Mesendoderm (in vitro differentiated cells): ENCODE measurements at regions not wholly inside any gene's neighbourhood (a gene's known extent, or its start where the extent isn't known, plus 50 kb on each side); places are given as distances from the start of the nearest gene placed in this dataset.

Source experiments
- DNase-seq: peaks from one replicate; pipeline ENCODE4 v3.0.0; 2013
- H2AK5ac ChIP-seq: 2 replicates; pipeline ENCODE4 v1.6.1; 2013; ENCODE audit warnings: low read length, inconsistent platforms
- H2BK120ac ChIP-seq: 2 replicates; pipeline ENCODE4 v1.6.1; 2013; ENCODE audit warnings: low read depth, mild to moderate bottlenecking, low read length, moderate library complexity, mixed read lengths
- H2BK15ac ChIP-seq: replicated peaks from 2 replicates; pipeline ENCODE4 v1.6.1; 2013; ENCODE audit warnings: low read depth, mild to moderate bottlenecking, moderate library complexity
- H2BK5ac ChIP-seq: 2 replicates; pipeline ENCODE4 v1.6.1; 2013; ENCODE audit warnings: low read length, inconsistent platforms
- H3K18ac ChIP-seq: 2 replicates; pipeline ENCODE4 v1.6.1; 2013; ENCODE audit warnings: mild to moderate bottlenecking, low read length, mixed read lengths
- H3K23ac ChIP-seq: one replicate; pipeline ENCODE4 v1.6.1; 2013; ENCODE audit warnings: low read length
- H3K27ac ChIP-seq: 2 replicates; pipeline ENCODE4 v1.5.1; 2013; ENCODE audit warnings: low read depth, mild to moderate bottlenecking, inconsistent platforms, low read length, moderate library complexity
- H3K27me3 ChIP-seq: 2 replicates; pipeline ENCODE4 v1.6.1; 2013; ENCODE audit warnings: low read length, control low read depth, mild to moderate bottlenecking, inconsistent platforms; ENCODE audit not compliant: insufficient read depth, poor library complexity
- H3K36me3 ChIP-seq: 2 replicates; pipeline ENCODE4 v1.6.1; 2013; ENCODE audit warnings: low read length, inconsistent platforms; ENCODE audit not compliant: control insufficient read depth, insufficient read depth
- H3K4ac ChIP-seq: one replicate; pipeline ENCODE4 v1.6.1; 2013; ENCODE audit warnings: low read depth, mild to moderate bottlenecking, low read length, moderate library complexity
- H3K4me1 ChIP-seq: 2 replicates; pipeline ENCODE4 v1.6.1; 2013; ENCODE audit warnings: low read depth, low read length, inconsistent platforms; ENCODE audit not compliant: control insufficient read depth
- H3K4me2 ChIP-seq: 2 replicates; pipeline ENCODE4 v1.6.1; 2013; ENCODE audit warnings: low read length
- H3K4me3 ChIP-seq: 2 replicates; pipeline ENCODE4 v1.5.1; 2013; ENCODE audit warnings: mild to moderate bottlenecking, low read length
- H3K56ac ChIP-seq: one replicate; pipeline ENCODE4 v1.6.1; 2013; ENCODE audit warnings: low read length
- H3K79me1 ChIP-seq: 2 replicates; pipeline ENCODE4 v1.6.1; 2013; ENCODE audit warnings: low read length, inconsistent platforms
- H3K79me2 ChIP-seq: 2 replicates; pipeline ENCODE4 v1.6.1; 2013; ENCODE audit warnings: mild to moderate bottlenecking, low read length; ENCODE audit not compliant: control insufficient read depth, insufficient read depth
- H3K9ac ChIP-seq: 2 replicates; pipeline ENCODE4 v1.6.1; 2013; ENCODE audit warnings: low read length, inconsistent platforms
- H4K5ac ChIP-seq: one replicate; pipeline ENCODE4 v1.6.1; 2013; ENCODE audit warnings: low read length
- H4K8ac ChIP-seq: one replicate; pipeline ENCODE4 v1.6.1; 2013; ENCODE audit warnings: low read depth, mild to moderate bottlenecking, control low read depth, low read length, moderate library complexity
- WGBS: extraction: QIAGEN DNeasy Blood & Tissue Kit; methylation state at CpG from one replicate; pipeline ENCODE4 v1.1.7; 2013; ENCODE audit warnings: low lambda C conversion rate, missing lambda C conversion rate; ENCODE audit not compliant: insufficient coverage; ENCODE audit errors: extremely low coverage; 5-methylcytosine and 5-hydroxymethylcytosine counted together

DNA sequence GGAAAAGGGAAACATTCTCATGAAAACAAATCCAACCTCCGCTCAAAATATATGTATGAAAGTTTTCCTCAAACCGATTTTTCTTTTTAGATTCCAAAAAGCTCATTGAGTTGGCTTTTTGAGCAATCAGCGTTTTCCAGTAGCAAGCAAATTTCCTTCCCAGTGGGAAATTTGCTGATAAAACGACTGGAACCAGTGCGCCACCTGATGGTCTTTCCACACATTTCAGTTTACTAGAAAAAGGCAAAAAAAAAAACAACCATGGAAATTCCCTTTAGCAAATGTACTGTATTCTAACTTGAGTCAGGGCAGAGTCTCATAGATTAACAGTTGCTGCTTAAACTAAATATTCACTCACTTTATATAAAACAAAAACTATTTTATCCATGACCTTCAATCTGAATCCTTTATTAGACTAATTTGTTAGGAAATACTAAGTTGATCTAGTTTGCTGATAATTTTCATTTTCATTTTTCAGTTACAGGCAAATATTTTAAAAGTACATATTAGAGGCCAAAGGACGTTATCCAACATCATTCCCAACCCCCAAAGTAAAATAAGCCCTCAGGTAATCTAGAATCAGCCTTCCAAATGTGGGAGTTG lies 271.5 kb downstream of the FOXA2 start:
- Histone ChIP-seq H4K8ac (no peak overlapping the region), H3K4me2 (no peak overlapping the region), H3K27ac (no peak overlapping the region), H3K4me3 (no peak overlapping the region), H3K79me1 (no peaks in the 10 kb centered on the region), H3K9ac (no peak overlapping the region), H2BK5ac (no peak overlapping the region), H3K4me1 (no peaks in the 10 kb centered on the region), H3K27me3 (no peaks in the 10 kb centered on the region), H2AK5ac (no peak overlapping the region), H3K36me3 (no peaks in the 10 kb centered on the region), H3K4ac (no peak overlapping the region), H2BK120ac (no peak overlapping the region), H3K23ac (no peak overlapping the region), H3K79me2 (no peaks in the 10 kb centered on the region), H2BK15ac (no peak overlapping the region), H3K18ac (no peak overlapping the region), H4K5ac (no peak overlapping the region), H3K56ac (no peak overlapping the region)
- no CpG with 5 or more reads among the region's 6 CpGs for WGBS
- peak; percentile 61 for DNase-seq

DNA sequence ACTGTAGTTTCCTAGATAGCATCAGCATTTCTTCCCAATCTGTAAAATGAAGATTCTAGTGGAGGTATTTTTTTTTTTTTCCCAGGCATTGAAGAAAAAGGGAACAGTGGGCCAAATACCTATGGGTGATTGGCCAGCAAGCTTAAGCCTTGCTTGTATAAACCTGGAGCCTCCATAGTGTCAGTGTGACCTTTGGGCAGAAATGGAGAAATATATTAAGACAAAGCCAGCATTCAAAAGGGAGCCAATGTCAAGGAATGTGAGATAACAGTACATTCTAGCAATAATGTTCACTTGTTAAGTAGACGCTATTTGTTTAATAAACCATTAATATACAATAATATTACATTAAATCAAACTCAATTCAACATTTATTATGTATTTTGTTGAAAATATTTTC lies 275.4 kb downstream of the FOXA2 start:
- Histone ChIP-seq H3K79me2 (no peaks in the 10 kb centered on the region), H2BK15ac (no peak overlapping the region), H3K4ac (no peak overlapping the region), H3K23ac (no peak overlapping the region), H3K36me3 (no peaks in the 10 kb centered on the region), H3K4me1 (no peaks in the 10 kb centered on the region), H3K79me1 (no peaks in the 10 kb centered on the region), H4K5ac (no peak overlapping the region), H3K18ac (no peak overlapping the region), H2BK5ac (no peak overlapping the region), H2AK5ac (no peak overlapping the region), H3K27ac (no peak overlapping the region), H3K4me3 (no peak overlapping the region), H3K4me2 (no peak overlapping the region), H2BK120ac (no peak overlapping the region), H3K27me3 (no peaks in the 10 kb centered on the region), H4K8ac (no peak overlapping the region), H3K9ac (no peak overlapping the region), H3K56ac (no peak overlapping the region)
- no peak for DNase-seq
- no CpG with 5 or more reads among the region's 1 CpG for WGBS

DNA sequence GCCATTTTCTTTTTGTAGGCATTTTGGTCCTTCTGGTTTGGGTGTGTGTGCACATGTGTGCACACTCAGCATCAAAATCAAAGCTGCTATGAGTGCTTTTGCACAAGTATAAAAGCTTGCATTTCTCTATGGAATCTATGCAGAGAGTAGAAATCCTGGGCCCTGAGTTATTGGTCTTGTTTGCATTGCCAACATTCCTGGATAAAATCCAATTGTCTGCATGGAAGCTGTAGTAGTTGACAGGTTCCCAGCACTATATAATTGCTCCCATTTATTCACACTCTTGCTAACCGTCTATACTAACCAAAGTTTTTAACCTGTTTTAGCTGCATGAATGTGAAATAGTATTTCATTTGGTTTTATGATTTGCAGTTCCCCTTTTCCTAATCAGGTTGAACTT lies 277.0 kb downstream of the FOXA2 start:
- no peaks in the 10 kb centered on the region for H3K27me3 ChIP-seq
- no peak overlapping the region for H3K27ac ChIP-seq
- H3K18ac ChIP-seq, result no peak overlapping the region
- no peak overlapping the region for H2BK120ac ChIP-seq
- no peak overlapping the region for H3K4ac ChIP-seq
- H2BK5ac ChIP-seq, result no peak overlapping the region
- no peak overlapping the region for H2AK5ac ChIP-seq
- no peaks in the 10 kb centered on the region for H3K79me2 ChIP-seq
- no peaks in the 10 kb centered on the region for H3K79me1 ChIP-seq
- no peak overlapping the region for H3K23ac ChIP-seq
- no peak for DNase-seq
- H3K4me2 ChIP-seq, result no peak overlapping the region
- no peaks in the 10 kb centered on the region for H3K36me3 ChIP-seq
- no peak overlapping the region for H2BK15ac ChIP-seq
- WGBS, result no CpG with 5 or more reads among the region's 1 CpG
- H4K8ac ChIP-seq, result no peak overlapping the region
- H3K4me1 ChIP-seq, result no peaks in the 10 kb centered on the region
- no peak overlapping the region for H3K4me3 ChIP-seq
- H3K9ac ChIP-seq, result no peak overlapping the region
- H3K56ac ChIP-seq, result no peak overlapping the region
- H4K5ac ChIP-seq, result no peak overlapping the region

DNA sequence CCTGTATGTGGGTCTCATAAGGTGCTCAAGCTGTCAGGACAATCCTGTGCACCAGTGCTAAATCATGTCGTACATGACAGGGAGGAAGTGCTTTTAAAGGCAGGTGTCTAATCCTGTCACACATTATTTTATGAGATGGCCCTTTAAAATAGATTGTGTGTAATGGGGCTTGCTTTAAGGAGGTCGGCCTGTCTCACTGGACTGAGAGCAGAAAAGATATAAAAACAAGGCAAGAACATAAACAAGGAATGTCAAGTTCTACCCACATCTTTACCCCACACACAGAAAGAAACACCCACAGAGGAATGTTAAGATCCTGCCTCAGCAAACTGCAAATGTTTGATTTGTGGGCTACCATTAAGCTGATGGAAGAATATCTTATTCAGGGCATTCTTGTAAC lies 279.0 kb downstream of the FOXA2 start:
- H2BK5ac ChIP-seq, result no peak overlapping the region
- H3K23ac ChIP-seq, result no peak overlapping the region
- WGBS, result no CpG with 5 or more reads among the region's 2 CpGs
- no peak overlapping the region for H3K27ac ChIP-seq
- no peaks in the 10 kb centered on the region for H3K36me3 ChIP-seq
- H3K56ac ChIP-seq, result no peak overlapping the region
- no peak overlapping the region for H3K9ac ChIP-seq
- no peak overlapping the region for H2AK5ac ChIP-seq
- no peaks in the 10 kb centered on the region for H3K27me3 ChIP-seq
- no peak for DNase-seq
- no peaks in the 10 kb centered on the region for H3K79me2 ChIP-seq
- H3K4ac ChIP-seq, result no peak overlapping the region
- H3K4me1 ChIP-seq, result no peaks in the 10 kb centered on the region
- H4K5ac ChIP-seq, result no peak overlapping the region
- H3K4me3 ChIP-seq, result no peak overlapping the region
- H2BK15ac ChIP-seq, result no peak overlapping the region
- no peak overlapping the region for H2BK120ac ChIP-seq
- no peak overlapping the region for H3K18ac ChIP-seq
- no peaks in the 10 kb centered on the region for H3K79me1 ChIP-seq
- no peak overlapping the region for H3K4me2 ChIP-seq
- no peak overlapping the region for H4K8ac ChIP-seq

DNA sequence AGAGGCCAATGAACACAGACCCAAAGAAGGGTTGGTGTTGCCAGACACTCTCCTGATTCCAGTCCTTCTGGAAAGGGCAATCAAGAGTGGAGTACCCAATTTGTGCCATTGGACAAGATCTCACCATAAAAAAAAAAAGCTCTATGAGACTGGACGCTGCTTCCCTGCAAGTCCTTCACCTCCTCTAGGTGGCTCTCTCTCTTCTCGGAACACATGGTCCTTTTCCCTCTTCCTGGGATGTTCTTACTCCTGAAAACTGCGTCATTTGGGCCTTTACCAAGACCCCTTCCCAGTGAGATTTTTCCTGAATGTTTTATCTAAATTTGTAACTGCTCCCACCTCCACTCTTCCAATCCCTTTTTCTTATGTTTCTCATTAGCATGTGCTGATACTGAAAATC lies 280.8 kb downstream of the FOXA2 start:
- H3K23ac ChIP-seq, result no peak overlapping the region
- no CpG with 5 or more reads among the region's 3 CpGs for WGBS
- H3K27ac ChIP-seq, result no peak overlapping the region
- H3K79me2 ChIP-seq, result no peaks in the 10 kb centered on the region
- no peaks in the 10 kb centered on the region for H3K36me3 ChIP-seq
- no peak overlapping the region for H3K4ac ChIP-seq
- H3K4me2 ChIP-seq, result no peak overlapping the region
- H2BK120ac ChIP-seq, result no peak overlapping the region
- no peaks in the 10 kb centered on the region for H3K27me3 ChIP-seq
- no peak overlapping the region for H4K5ac ChIP-seq
- no peaks in the 10 kb centered on the region for H3K79me1 ChIP-seq
- no peak overlapping the region for H3K9ac ChIP-seq
- no peak overlapping the region for H2AK5ac ChIP-seq
- H3K18ac ChIP-seq, result no peak overlapping the region
- no peak overlapping the region for H2BK5ac ChIP-seq
- peak; percentile 48 for DNase-seq
- H4K8ac ChIP-seq, result no peak overlapping the region
- no peaks in the 10 kb centered on the region for H3K4me1 ChIP-seq
- H3K56ac ChIP-seq, result no peak overlapping the region
- H2BK15ac ChIP-seq, result no peak overlapping the region
- H3K4me3 ChIP-seq, result no peak overlapping the region

DNA sequence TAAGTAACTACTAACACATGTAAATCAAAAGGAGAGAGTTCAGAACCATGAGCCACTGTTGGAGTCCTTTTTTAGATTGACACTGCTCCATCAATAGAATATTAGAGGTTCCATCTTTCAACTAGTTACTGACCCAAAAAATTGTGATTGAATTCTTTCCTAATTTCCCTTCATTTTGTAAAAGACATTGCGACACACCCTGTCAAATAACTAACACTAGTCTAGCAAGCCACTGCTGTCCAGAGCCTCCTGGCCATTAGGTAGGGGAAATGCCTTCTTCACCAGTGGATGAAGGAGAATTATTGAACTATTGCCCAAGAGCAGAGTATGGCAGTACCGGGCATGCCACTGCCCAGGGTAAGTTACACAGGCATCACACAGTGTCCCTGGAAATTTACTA lies 282.3 kb downstream of the FOXA2 start:
- WGBS, result no CpG with 5 or more reads among the region's 2 CpGs

More for the DNA sequence above, 282.3 kb downstream of the FOXA2 start:
- Histone ChIP-seq H3K23ac (no peak overlapping the region), H3K36me3 (no peaks in the 10 kb centered on the region), H2BK120ac (no peak overlapping the region), H3K79me2 (no peaks in the 10 kb centered on the region), H3K4me3 (no peak overlapping the region), H3K18ac (no peak overlapping the region), H3K4me1 (no peaks in the 10 kb centered on the region), H3K27me3 (no peaks in the 10 kb centered on the region), H3K27ac (no peak overlapping the region), H3K56ac (no peak overlapping the region), H4K8ac (no peak overlapping the region), H2AK5ac (no peak overlapping the region), H2BK15ac (no peak overlapping the region), H3K9ac (no peak overlapping the region), H2BK5ac (no peak overlapping the region), H4K5ac (no peak overlapping the region), H3K4me2 (no peak overlapping the region), H3K79me1 (no peaks in the 10 kb centered on the region), H3K4ac (no peak overlapping the region)
- DNase-seq, result no peak
